ENCODE measurements at regions not wholly inside any gene's neighbourhood (a gene's known extent, or its start where the extent isn't known, plus 50 kb on each side); places are given as distances from the start of the nearest gene placed in this dataset.
"Not testable (repeated sequence)": the region's sequence is repeated elsewhere in the genome, so short reads cannot be mapped to it uniquely, and the experiment has no call there.

DNA sequence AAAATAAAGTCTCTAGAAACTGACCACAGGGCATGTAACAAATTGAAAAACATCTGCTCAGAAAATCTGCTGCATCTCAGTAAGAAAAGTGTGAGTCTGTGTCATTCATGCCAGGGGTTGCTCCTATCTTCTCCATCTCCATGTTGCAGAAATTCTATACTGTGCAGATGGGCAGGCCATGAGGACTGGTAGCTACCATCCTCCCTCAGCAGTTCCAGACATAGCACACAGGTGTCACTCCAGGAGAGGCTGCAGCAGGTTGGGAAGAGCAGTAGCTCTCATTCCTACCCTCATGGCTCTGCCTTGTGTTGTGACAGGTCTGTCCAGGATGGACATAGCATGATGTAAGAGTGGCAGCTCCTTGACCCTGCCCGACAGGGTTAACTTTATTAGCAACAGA lies 173.4 kb downstream of the NDUFS4 start:
- DNase-seq (no peak), ATAC-seq (replicated peaks in 1 of 2) (no peak)
- H3K27ac Mint-ChIP-seq: no peak overlapping the region
- no peaks in the 10 kb centered on the region for H3K4me1 Mint-ChIP-seq (ENCODE audit: low read depth)
- H3K4me3 Mint-ChIP-seq: no peak overlapping the region
- H3K9me3 Mint-ChIP-seq: peaks cover 2 to 5% of the 10 kb centered on the region in 2 donors
- peaks cover 0 to 2% of the 10 kb centered on the region in 2 donors for H3K36me3 Mint-ChIP-seq (ENCODE audit: insufficient read depth in 2 of 2)
- H3K27me3 Mint-ChIP-seq (ENCODE audit: low read depth): no peaks in the 10 kb centered on the region

GRCh38 chr5:53738105-53738504 lies 177.7 kb downstream of the NDUFS4 start:
- H3K4me3 Mint-ChIP-seq: no peak overlapping the region
- H3K27me3 Mint-ChIP-seq (ENCODE audit: low read depth): peaks cover 10% of the 10 kb centered on the region
- no peak overlapping the region for H3K27ac Mint-ChIP-seq
- peaks cover 11 to 13% of the 10 kb centered on the region in 2 donors for H3K9me3 Mint-ChIP-seq
- no peak for DNase-seq
- H3K36me3 Mint-ChIP-seq (ENCODE audit: insufficient read depth in 2 of 2): peaks cover 1 to 5% of the 10 kb centered on the region in 2 donors
- no peaks in the 10 kb centered on the region for H3K4me1 Mint-ChIP-seq (ENCODE audit: low read depth)
- ATAC-seq (replicated peaks in 1 of 2): no peak

- ATAC-seq (replicated peaks in 1 of 2) (no peak), DNase-seq (no peak)
- H3K4me3 Mint-ChIP-seq: no peak overlapping the region
- H3K27me3 Mint-ChIP-seq (ENCODE audit: low read depth): peaks cover 10% of the 10 kb centered on the region
- no peak overlapping the region for H3K27ac Mint-ChIP-seq
- peaks cover 1 to 5% of the 10 kb centered on the region in 2 donors for H3K36me3 Mint-ChIP-seq (ENCODE audit: insufficient read depth in 2 of 2)
- peaks cover 13 to 15% of the 10 kb centered on the region in 2 donors for H3K9me3 Mint-ChIP-seq
- no peaks in the 10 kb centered on the region for H3K4me1 Mint-ChIP-seq (ENCODE audit: low read depth)
Observed at GRCh38 chr5:53739111-53739510, 178.7 kb downstream of the NDUFS4 start.

DNA sequence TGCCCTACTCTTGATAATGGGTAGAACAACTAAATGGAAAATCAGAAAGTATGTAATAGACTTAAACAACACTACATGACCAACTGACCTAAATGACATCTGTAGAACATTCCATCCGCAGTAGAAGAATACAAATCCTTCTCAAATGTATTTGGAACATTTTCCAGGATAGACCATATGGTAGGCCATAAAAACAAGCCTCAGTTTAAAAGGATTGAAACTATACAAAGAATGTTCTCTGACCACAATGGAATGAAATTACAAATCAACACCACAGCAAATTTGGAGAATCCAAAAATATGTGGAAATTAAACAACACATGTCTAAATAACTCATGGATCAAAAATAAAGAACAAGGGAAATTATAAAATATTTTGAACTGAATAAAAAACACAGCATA lies 189.2 kb downstream of the NDUFS4 start:
- Mint-ChIP-seq H3K4me3 (no peak overlapping the region), H3K27ac (no peak overlapping the region), H3K36me3 (ENCODE audit: insufficient read depth in 2 of 2) (peaks cover 7 to 12% of the 10 kb centered on the region in 2 donors), H3K9me3 (peaks cover 19 to 20% of the 10 kb centered on the region in 2 donors), H3K4me1 (ENCODE audit: low read depth) (no peaks in the 10 kb centered on the region), H3K27me3 (ENCODE audit: low read depth) (no peaks in the 10 kb centered on the region)
- DNase-seq (no peak), ATAC-seq (replicated peaks in 1 of 2) (no peak)

DNA sequence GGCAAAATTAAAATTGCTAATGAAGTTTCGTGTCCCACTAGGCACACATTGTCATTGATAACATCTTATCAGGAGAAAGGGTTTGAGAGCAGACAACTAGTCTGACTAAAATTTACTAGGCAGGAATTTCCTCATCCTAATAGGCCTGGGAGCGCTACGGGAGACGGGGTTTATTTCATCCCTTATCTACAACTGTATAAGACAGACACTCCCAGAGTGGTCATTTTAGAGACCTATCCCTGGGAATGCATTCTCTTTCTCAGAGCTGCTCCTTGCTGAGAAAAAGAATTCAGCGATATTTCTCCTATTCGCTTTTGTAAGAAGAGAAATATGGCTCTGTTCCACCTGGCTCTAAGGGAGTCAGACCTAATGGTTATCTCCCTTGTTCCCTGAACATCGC lies 191.8 kb downstream of the NDUFS4 start:
- not testable (repeated sequence) for ATAC-seq (replicated peaks in 1 of 2); H3K4me1 Mint-ChIP-seq (ENCODE audit: low read depth); H3K27me3 Mint-ChIP-seq (ENCODE audit: low read depth); H3K27ac Mint-ChIP-seq; H3K4me3 Mint-ChIP-seq; DNase-seq
- Mint-ChIP-seq H3K9me3 (peaks cover 20% of the 10 kb centered on the region in 2 donors), H3K36me3 (ENCODE audit: insufficient read depth in 2 of 2) (peaks cover 10 to 12% of the 10 kb centered on the region in 2 donors)

DNA sequence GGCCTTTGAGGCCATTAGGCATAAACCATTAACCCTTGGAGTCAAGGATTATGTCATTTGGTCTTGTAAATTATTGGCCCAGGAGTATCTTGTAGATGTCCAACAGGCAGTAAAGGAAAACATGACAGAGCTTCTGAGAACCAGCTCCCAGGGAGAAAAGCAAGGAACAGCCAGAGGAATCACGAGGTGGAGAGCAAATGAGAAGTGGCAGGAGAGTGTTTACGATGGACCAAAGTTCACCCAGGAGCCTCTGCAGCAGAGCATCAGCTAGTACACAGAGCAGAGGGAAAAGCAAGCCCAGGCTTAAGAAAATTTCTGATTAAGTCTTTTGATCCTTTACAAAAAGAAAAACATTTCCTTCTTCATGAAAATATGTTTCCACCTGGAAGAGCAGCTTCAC lies 206.2 kb downstream of the NDUFS4 start:
- no peaks in the 10 kb centered on the region for H3K4me1 Mint-ChIP-seq (ENCODE audit: low read depth)
- H3K9me3 Mint-ChIP-seq: peaks cover 0 to 3% of the 10 kb centered on the region in 2 donors
- no peak for DNase-seq
- ATAC-seq (replicated peaks in 1 of 2): no peak
- no peak overlapping the region for H3K4me3 Mint-ChIP-seq
- H3K36me3 Mint-ChIP-seq (ENCODE audit: insufficient read depth in 2 of 2): no peaks in the 10 kb centered on the region
- no peaks in the 10 kb centered on the region for H3K27me3 Mint-ChIP-seq (ENCODE audit: low read depth)
- H3K27ac Mint-ChIP-seq: no peak overlapping the region

DNA sequence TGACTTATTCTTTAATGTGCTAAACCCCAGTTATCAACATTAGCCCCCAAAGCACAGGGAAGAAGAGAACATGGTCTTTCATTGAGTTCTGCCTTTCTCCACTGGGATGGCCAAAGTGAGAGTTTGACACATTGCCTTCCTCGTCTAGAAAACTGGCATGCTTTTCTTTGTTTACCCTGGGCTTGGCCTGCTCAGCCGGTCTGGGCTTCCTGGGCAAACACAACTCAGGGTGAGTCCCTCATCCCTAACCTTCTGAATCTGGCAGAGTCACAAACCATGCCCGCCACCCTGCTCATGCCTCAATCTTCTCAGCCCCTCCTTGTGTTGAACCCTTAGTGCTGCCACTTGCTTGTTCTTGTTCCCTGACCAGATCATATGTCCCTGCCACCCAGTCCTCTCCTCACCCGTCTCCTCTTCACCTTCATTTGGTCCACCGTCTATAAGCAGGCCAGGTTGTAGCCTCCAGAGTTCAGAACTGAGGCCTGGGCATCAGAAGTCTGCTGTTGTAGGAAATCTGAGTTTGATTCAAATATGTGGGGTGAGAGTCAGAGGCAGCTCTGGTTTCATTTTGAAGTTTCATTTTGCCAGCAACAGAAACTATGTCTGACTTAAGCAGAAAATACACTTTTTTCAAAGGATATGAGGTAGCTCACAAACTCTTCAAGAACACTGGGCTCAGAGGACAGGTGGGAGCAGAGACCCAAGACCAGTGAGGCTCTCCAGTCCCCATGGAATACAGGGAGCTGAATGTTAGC lies 217.6 kb downstream of the NDUFS4 start:
- H3K27me3 Mint-ChIP-seq (ENCODE audit: low read depth): no peaks in the 10 kb centered on the region
- no peaks in the 10 kb centered on the region for H3K9me3 Mint-ChIP-seq
- peaks cover 18% of the 10 kb centered on the region for H3K4me1 Mint-ChIP-seq (ENCODE audit: low read depth)
- DNase-seq: no peak
- no peaks in the 10 kb centered on the region for H3K36me3 Mint-ChIP-seq (ENCODE audit: insufficient read depth in 2 of 2)
- peak; percentile 40 to 67 for ATAC-seq (replicated peaks in 1 of 2)
- H3K4me3 Mint-ChIP-seq: peak overlapping the region in 1 of 2 donors; percentile 20
- peak overlapping the region; percentile 32 for H3K27ac Mint-ChIP-seq

DNA sequence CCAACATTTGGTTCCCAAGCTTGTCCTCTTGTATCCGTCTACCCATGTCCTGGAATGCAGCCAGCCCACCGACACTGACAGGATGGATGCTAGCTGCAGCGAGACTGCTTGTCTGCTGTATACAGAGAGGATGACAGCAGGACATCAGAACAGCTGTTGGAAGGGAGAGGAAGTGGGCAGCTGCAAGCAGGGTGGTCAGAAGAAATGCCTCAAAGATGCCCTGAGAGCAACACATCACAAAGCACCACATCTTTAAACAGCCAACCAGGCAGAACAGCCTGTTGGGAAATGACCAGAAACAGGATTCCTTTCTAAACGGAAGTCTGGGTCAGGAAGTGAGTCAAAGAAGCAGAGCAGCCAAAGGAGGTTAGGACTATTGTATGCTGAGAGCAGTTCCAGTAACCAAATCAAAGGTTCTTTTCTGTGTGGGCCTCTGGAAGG lies 219.1 kb downstream of the NDUFS4 start:
- Mint-ChIP-seq H3K27ac (no peak overlapping the region), H3K27me3 (ENCODE audit: low read depth) (no peaks in the 10 kb centered on the region), H3K9me3 (no peaks in the 10 kb centered on the region), H3K4me3 (peak overlapping the region; percentile 31 to 47), H3K36me3 (ENCODE audit: insufficient read depth in 2 of 2) (no peaks in the 10 kb centered on the region), H3K4me1 (ENCODE audit: low read depth) (peaks cover 18% of the 10 kb centered on the region)
- peak in 1 of 2 donors; percentile 6 for DNase-seq
- peak; percentile 46 to 72 for ATAC-seq (replicated peaks in 1 of 2)

- ATAC-seq (replicated peaks in 1 of 2): no peak
- no peak overlapping the region for H3K4me3 Mint-ChIP-seq
Observed at GRCh38 chr5:53782620-53783019, 222.2 kb downstream of the NDUFS4 start.

GRCh38 chr5:53783624-53784228 lies 223.3 kb downstream of the NDUFS4 start:
- Mint-ChIP-seq H3K4me1 (ENCODE audit: low read depth) (peaks cover 8% of the 10 kb centered on the region), H3K27ac (no peak overlapping the region), H3K36me3 (ENCODE audit: insufficient read depth in 2 of 2) (no peaks in the 10 kb centered on the region), H3K4me3 (no peak overlapping the region), H3K27me3 (ENCODE audit: low read depth) (peaks cover 10% of the 10 kb centered on the region), H3K9me3 (peaks cover 0 to 6% of the 10 kb centered on the region in 2 donors)
- DNase-seq (no peak), ATAC-seq (replicated peaks in 1 of 2) (no peak)

More at GRCh38 chr5:53782620-53783019, 222.2 kb downstream of the NDUFS4 start:
- no peak overlapping the region for H3K27ac Mint-ChIP-seq
- DNase-seq: no peak
- H3K36me3 Mint-ChIP-seq (ENCODE audit: insufficient read depth in 2 of 2): no peaks in the 10 kb centered on the region
- peaks cover 10% of the 10 kb centered on the region for H3K27me3 Mint-ChIP-seq (ENCODE audit: low read depth)
- H3K4me1 Mint-ChIP-seq (ENCODE audit: low read depth): peaks cover 18% of the 10 kb centered on the region
- no peaks in the 10 kb centered on the region for H3K9me3 Mint-ChIP-seq

DNA sequence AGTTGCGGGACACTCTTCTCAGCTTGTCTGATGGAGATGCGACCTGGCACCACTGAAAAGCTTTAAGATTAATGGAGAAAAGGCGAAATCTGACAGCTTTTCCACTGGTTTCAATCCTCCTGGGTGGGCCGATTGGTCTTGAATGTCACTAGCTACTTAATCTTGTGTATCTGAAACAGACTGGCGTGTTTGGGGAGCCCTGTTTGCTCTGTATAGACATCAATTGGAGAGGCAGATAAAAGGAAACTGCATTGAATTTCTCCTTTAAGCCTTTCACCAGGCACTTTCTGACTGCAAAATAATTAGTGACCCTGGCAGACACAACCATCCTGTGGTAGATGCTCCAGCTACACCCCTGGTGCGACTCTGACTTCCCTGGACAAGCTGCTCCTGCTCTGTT lies 224.2 kb downstream of the NDUFS4 start:
- no peak overlapping the region for H3K27ac Mint-ChIP-seq
- H3K27me3 Mint-ChIP-seq (ENCODE audit: low read depth): peaks cover 10% of the 10 kb centered on the region
- no peaks in the 10 kb centered on the region for H3K36me3 Mint-ChIP-seq (ENCODE audit: insufficient read depth in 2 of 2)
- H3K9me3 Mint-ChIP-seq: peaks cover 0 to 6% of the 10 kb centered on the region in 2 donors
- DNase-seq: no peak
- peaks cover 4% of the 10 kb centered on the region for H3K4me1 Mint-ChIP-seq (ENCODE audit: low read depth)
- no peak for ATAC-seq (replicated peaks in 1 of 2)
- H3K4me3 Mint-ChIP-seq: no peak overlapping the region

DNA sequence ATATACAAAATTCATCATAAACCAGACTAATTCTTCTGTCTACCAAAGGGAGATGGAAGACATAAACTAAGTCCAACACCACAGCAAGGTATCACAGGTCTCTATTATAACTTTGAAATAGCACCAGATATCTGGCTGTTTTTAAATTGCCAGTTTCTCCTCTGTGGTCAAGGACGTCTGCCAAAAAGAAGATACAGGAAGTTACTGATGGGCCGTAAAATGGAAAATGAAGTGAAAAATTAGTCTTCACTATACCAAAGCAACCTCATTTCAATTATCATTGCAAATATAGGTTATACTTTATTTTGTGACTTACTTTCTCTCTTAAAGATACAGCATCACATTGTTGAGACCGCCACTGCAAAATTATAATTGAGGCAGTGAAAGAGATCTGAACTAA lies 225.5 kb downstream of the NDUFS4 start:
- ATAC-seq (replicated peaks in 1 of 2) (no peak), DNase-seq (no peak)
- Mint-ChIP-seq H3K4me3 (no peak overlapping the region), H3K36me3 (ENCODE audit: insufficient read depth in 2 of 2) (no peaks in the 10 kb centered on the region), H3K27me3 (ENCODE audit: low read depth) (peaks cover 10% of the 10 kb centered on the region), H3K4me1 (ENCODE audit: low read depth) (no peaks in the 10 kb centered on the region), H3K9me3 (peaks cover 0 to 6% of the 10 kb centered on the region in 2 donors), H3K27ac (no peak overlapping the region)

GRCh38 chr5:53790026-53790425 lies 229.6 kb downstream of the NDUFS4 start:
- Mint-ChIP-seq H3K9me3 (peaks cover 2 to 6% of the 10 kb centered on the region in 2 donors), H3K4me3 (no peak overlapping the region), H3K27me3 (ENCODE audit: low read depth) (peaks cover 10% of the 10 kb centered on the region), H3K27ac (no peak overlapping the region), H3K36me3 (ENCODE audit: insufficient read depth in 2 of 2) (no peaks in the 10 kb centered on the region), H3K4me1 (ENCODE audit: low read depth) (no peaks in the 10 kb centered on the region)
- ATAC-seq (replicated peaks in 1 of 2): no peak
- no peak for DNase-seq

Measured in activated T-cell treated with anti-CD3 and anti-CD28 coated beads, Interleukin-2, amount 50 U/mL, for 72 hours (primary cell).